Suprapubic skin (tissue), 4 donors: ENCODE measurements at regions not wholly inside any gene's neighbourhood (a gene's known extent, or its start where the extent isn't known, plus 50 kb on each side); places are given as distances from the start of the nearest gene placed in this dataset.

Source experiments
- DNase-seq, 2 donors: peaks; one replicate each; pipeline ENCODE4 v3.0.0-alpha.2; 2019; ENCODE audit warnings: low spot score in 2 of 2
- H3K27ac ChIP-seq: fragments of 200-600 bp; sonication (generic); one replicate; pipeline ENCODE4 v1.5.1; 2019
- H3K27me3 ChIP-seq: fragments of 200-600 bp; sonication (generic); one replicate; pipeline ENCODE4 v1.5.1; 2019
- H3K36me3 ChIP-seq: fragments of 200-600 bp; sonication (generic); one replicate; pipeline ENCODE4 v1.5.1; 2019
- H3K4me1 ChIP-seq: fragments of 200-600 bp; sonication (generic); one replicate; pipeline ENCODE4 v1.5.1; 2019
- H3K4me3 ChIP-seq: fragments of 200-600 bp; sonication (generic); one replicate; pipeline ENCODE4 v1.5.1; 2019; ENCODE audit warnings: mild to moderate bottlenecking
- H3K9me3 ChIP-seq: fragments of 200-600 bp; sonication (generic); one replicate; pipeline ENCODE4 v1.5.1; 2019
- CTCF ChIP-seq, 2 donors: fragments of 200-600 bp in 1 of 2; fragments of 450-650 bp in 1 of 2; sonication (generic) in 1 of 2; IDR thresholded peaks; one replicate each; pipeline ENCODE4 v1.5.1; 2016 to 2019; ENCODE audit warnings: antibody characterized with exemption in 2 of 2, mild to moderate bottlenecking in 1 of 2, moderate library complexity in 1 of 2
- EP300 ChIP-seq: sonication (generic); formaldehyde crosslinking; IDR thresholded peaks from one replicate; pipeline ENCODE4 v1.6.1; 2017; ENCODE audit warnings: antibody characterized with exemption
- POLR2A ChIP-seq, 2 donors: fragments of 450-650 bp; IDR thresholded peaks; one replicate each; pipeline ENCODE4 v1.6.1; 2017; ENCODE audit warnings: antibody characterized with exemption in 2 of 2, mild to moderate bottlenecking in 2 of 2, moderate library complexity in 2 of 2
- POLR2AphosphoS5 ChIP-seq, 3 donors: sonication (generic); formaldehyde crosslinking; IDR thresholded peaks; one replicate each; pipeline ENCODE4 v1.6.1; 2017; ENCODE audit warnings: antibody characterized with exemption in 3 of 3
- WGBS: methylation state at CpG from one replicate; pipeline ENCODE4 v1.1.5; 2018; 5-methylcytosine and 5-hydroxymethylcytosine counted together

DNA sequence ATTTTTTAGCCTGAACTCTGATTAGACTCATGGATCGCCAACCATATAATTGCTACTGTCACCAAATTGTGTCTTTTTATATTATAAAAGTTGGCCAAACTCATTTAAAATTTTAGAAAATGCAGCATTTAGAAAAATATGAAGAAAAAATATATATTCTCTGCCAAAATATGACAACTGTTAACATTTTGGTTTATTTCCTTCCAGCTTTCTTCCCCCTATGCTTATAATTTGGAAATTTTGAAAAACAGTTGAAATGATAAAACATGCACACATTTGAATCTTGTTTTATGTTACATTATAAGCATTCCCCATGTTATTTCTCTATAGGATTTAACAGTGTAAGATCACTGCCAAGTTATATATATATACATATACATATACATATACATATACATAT lies 1112.8 kb downstream of the TUSC7 start:
- no peaks in the 10 kb centered on the region for H3K36me3 ChIP-seq
- no peak overlapping the region for H3K27ac ChIP-seq
- 83% methylated on average over 1 of the region's 1 CpG for WGBS
- no peaks in the 10 kb centered on the region for H3K4me1 ChIP-seq
- H3K27me3 ChIP-seq, result no peaks in the 10 kb centered on the region
- TF ChIP-seq POLR2AphosphoS5 (IDR thresholded peaks at IDR 0.05) (no peak), EP300 (no peak), POLR2A (IDR thresholded peaks at IDR 0.05) (no peak), CTCF (IDR thresholded peaks at IDR 0.05) (no peak)
- no peaks in the 10 kb centered on the region for H3K9me3 ChIP-seq
- DNase-seq, result no peak
- H3K4me3 ChIP-seq, result no peak overlapping the region

DNA sequence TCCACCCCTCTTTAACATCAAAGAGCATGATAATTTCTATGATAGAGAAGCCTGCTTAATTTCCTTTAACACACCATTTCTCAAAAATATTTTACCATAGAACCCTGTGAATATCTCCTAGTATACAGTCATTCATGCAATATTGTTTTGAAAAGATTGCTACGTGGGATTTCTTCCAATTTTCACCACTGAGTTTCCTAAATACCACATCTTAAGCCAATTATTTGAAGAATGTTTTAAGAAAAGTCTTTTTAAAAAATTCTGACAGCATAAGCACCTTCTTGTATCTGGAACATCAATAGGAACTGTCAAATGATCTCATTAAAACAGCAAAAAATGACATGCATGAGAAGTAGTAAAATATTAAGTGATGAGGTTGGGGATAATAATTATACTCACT lies 1126.7 kb downstream of the TUSC7 start:
- H3K36me3 ChIP-seq, result no peaks in the 10 kb centered on the region
- TF ChIP-seq CTCF (IDR thresholded peaks at IDR 0.05) (no peak), POLR2A (IDR thresholded peaks at IDR 0.05) (no peak), POLR2AphosphoS5 (IDR thresholded peaks at IDR 0.05) (no peak), EP300 (no peak)
- H3K27me3 ChIP-seq, result no peaks in the 10 kb centered on the region
- no peak overlapping the region for H3K4me3 ChIP-seq
- H3K4me1 ChIP-seq, result no peaks in the 10 kb centered on the region
- no peak overlapping the region for H3K27ac ChIP-seq
- 37% methylated on average over 1 of the region's 1 CpG for WGBS
- no peak for DNase-seq
- H3K9me3 ChIP-seq, result no peaks in the 10 kb centered on the region

GRCh38 chr3:117837391-117837790 lies 1127.8 kb downstream of the TUSC7 start:
- Histone ChIP-seq H3K4me1 (no peaks in the 10 kb centered on the region), H3K36me3 (no peaks in the 10 kb centered on the region), H3K27ac (no peak overlapping the region), H3K4me3 (no peak overlapping the region), H3K27me3 (no peaks in the 10 kb centered on the region), H3K9me3 (no peaks in the 10 kb centered on the region)
- DNase-seq, result no peak
- WGBS, result 73% methylated on average over 1 of the region's 1 CpG
- TF ChIP-seq EP300 (no peak), CTCF (IDR thresholded peaks at IDR 0.05) (no peak), POLR2AphosphoS5 (IDR thresholded peaks at IDR 0.05) (no peak), POLR2A (IDR thresholded peaks at IDR 0.05) (no peak)

GRCh38 chr3:117842086-117842485 lies 1132.5 kb downstream of the TUSC7 start:
- H3K4me1 ChIP-seq, result no peaks in the 10 kb centered on the region
- H3K36me3 ChIP-seq, result no peaks in the 10 kb centered on the region
- DNase-seq, result no peak
- H3K27ac ChIP-seq, result no peak overlapping the region
- no peak overlapping the region for H3K4me3 ChIP-seq
- no peak for TF ChIP-seq POLR2AphosphoS5 (IDR thresholded peaks at IDR 0.05)
- no peak for TF ChIP-seq POLR2A (IDR thresholded peaks at IDR 0.05)
- no peak for TF ChIP-seq CTCF (IDR thresholded peaks at IDR 0.05)
- no peak for TF ChIP-seq EP300
- 39% methylated on average over 1 of the region's 1 CpG for WGBS
- H3K27me3 ChIP-seq, result no peaks in the 10 kb centered on the region
- no peaks in the 10 kb centered on the region for H3K9me3 ChIP-seq

GRCh38 chr3:117843356-117843755 lies 1133.8 kb downstream of the TUSC7 start:
- H3K9me3 ChIP-seq, result no peaks in the 10 kb centered on the region
- no peak overlapping the region for H3K27ac ChIP-seq
- TF ChIP-seq CTCF (IDR thresholded peaks at IDR 0.05) (no peak), POLR2AphosphoS5 (IDR thresholded peaks at IDR 0.05) (no peak), POLR2A (IDR thresholded peaks at IDR 0.05) (no peak), EP300 (no peak)
- DNase-seq, result no peak
- no peaks in the 10 kb centered on the region for H3K27me3 ChIP-seq
- no peaks in the 10 kb centered on the region for H3K36me3 ChIP-seq
- no peak overlapping the region for H3K4me3 ChIP-seq
- no peaks in the 10 kb centered on the region for H3K4me1 ChIP-seq
